ENCODE measurements at regions not wholly inside any gene's neighbourhood (a gene's known extent, or its start where the extent isn't known, plus 50 kb on each side); places are given as distances from the start of the nearest gene placed in this dataset.

DNA sequence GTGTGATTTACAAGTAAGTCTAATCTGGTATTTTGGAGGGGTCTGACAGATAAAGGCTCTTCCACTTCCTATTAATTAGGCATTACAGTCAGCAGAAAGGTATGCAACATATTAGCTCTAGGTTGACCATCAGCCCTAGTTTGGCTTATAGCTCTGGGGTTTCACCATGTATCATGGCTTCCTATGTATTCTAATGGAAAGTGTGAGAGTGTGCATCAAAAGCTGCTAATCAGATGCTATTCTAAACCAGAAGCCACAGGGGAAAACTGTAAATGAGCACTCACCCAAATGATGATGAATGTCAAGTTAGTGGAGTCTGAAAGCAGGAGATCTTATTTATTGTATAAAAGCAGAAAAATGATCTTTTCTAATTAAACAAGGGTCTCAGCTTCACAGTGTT is 149.2 kb upstream of the MITF start:
- TF ChIP-seq, protein P1, sequence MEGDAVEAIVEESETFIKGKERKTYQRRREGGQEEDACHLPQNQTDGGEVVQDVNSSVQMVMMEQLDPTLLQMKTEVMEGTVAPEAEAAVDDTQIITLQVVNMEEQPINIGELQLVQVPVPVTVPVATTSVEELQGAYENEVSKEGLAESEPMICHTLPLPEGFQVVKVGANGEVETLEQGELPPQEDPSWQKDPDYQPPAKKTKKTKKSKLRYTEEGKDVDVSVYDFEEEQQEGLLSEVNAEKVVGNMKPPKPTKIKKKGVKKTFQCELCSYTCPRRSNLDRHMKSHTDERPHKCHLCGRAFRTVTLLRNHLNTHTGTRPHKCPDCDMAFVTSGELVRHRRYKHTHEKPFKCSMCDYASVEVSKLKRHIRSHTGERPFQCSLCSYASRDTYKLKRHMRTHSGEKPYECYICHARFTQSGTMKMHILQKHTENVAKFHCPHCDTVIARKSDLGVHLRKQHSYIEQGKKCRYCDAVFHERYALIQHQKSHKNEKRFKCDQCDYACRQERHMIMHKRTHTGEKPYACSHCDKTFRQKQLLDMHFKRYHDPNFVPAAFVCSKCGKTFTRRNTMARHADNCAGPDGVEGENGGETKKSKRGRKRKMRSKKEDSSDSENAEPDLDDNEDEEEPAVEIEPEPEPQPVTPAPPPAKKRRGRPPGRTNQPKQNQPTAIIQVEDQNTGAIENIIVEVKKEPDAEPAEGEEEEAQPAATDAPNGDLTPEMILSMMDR (IDR thresholded peaks at IDR 0.05; ENCODE audit: insufficient read depth, low read depth, low read length, missing control alignments), result no peak
- DNase-seq (ENCODE audit: low read depth), result no peak
- H3K4me3 ChIP-seq (ENCODE audit: low read depth, low read length), result no peak overlapping the region

DNA sequence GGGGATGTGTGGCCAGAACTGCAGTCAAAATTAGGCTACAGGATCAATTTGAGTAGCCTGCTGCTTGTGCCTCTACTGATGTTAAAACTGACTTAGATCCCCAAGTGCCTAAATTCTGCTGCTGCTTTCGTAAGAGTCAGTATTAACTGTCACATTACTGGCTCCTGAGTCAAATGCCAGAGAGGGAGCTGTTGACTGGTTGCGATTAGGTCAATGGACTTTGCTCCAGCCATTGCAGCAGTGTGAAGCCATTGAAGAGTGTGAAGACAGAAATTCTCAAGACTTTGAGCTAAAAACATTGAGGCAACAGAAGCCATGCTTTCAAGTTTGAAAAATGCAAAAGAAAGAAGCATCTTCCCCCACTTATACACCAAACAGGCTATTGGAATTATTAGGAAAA is 151.1 kb upstream of the MITF start:
- TF ChIP-seq, protein P1 (IDR thresholded peaks at IDR 0.05; ENCODE audit: insufficient read depth, low read depth, low read length, missing control alignments), result no peak
- DNase-seq (ENCODE audit: low read depth), result no peak
- no peak overlapping the region for H3K4me3 ChIP-seq (ENCODE audit: low read depth, low read length)

DNA sequence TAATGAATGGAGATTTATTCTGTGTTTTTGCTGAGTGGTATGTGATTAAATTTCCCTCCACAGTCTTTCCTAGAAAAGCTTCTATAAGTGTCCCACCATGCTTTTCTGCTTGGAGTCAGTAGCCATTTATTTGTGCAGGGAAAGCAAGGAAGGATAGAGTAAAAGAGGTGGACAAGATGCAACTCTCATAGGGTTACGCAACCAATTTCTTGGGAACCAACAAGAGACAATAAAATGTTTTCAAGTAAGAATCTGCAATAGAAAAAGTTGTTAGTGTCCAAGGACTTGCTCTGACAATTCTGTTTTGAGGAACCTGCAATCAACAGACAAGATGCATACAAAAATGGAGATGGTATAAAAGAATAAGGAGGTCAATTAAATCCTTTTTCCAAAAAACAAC is 153.8 kb upstream of the MITF start:
- no peak overlapping the region for H3K4me3 ChIP-seq (ENCODE audit: low read depth, low read length)
- no peak for DNase-seq (ENCODE audit: low read depth)
- TF ChIP-seq, protein P1 (IDR thresholded peaks at IDR 0.05; ENCODE audit: insufficient read depth, low read depth, low read length, missing control alignments), result no peak

DNA sequence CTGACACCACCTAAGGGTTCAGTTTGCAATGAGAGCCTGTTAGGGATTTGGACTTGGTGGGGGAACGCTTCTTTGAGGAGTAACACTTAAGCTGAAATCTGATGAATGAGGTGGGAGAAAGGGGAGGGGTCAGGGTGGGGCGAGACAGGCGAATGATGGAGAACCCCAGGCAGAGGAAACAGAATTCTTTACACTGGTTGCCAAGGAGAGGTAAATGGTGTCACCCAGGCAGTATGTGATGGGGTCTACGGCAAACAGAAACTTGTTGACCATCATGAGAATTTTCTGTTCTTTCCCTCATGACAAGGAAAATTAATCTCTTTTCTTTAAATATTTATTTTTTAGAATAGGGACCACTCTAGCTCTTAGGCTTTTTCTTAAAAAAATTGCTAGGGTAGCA is 157.2 kb upstream of the MITF start:
- TF ChIP-seq, protein P1 (IDR thresholded peaks at IDR 0.05; ENCODE audit: insufficient read depth, low read depth, low read length, missing control alignments), result no peak
- no peak for DNase-seq (ENCODE audit: low read depth)
- no peak overlapping the region for H3K4me3 ChIP-seq (ENCODE audit: low read depth, low read length)

DNA sequence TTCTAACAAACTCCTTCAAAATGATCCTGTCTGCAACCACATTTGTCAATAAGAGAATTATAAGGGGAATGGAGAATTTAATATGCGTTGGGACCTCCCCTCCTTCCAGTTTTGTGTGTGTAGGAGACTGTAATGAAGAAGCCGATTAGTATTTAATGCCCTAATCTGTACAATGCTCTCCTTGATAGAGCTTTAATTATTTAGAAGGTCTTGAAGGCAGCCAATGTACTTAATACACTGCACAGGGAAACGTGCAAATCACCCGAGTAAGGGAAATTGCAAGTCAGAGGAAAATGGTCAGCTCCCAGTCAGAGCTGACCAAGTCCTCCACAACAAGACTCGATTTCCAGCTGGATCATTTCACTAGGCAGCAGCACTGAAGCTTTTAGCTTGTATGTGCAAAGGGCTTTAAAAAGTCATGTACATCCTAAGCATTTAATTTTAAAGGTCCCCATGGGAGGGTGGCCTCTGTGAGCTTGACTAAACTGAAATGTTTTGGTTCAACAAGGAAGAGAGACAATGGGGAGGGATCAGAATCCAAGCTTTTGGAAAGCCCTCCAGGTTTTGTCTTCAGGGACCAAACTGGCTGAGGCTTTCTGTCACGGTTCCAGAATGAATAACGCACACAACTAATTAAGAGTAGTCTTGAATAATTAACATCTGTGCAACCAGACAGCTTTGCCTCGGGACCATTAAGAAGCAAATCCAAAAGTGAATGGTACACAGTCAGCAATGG is 159.8 kb upstream of the MITF start:
- DNase-seq (ENCODE audit: low read depth), result no peak
- TF ChIP-seq, protein P1 (IDR thresholded peaks at IDR 0.05; ENCODE audit: insufficient read depth, low read depth, low read length, missing control alignments), result no peak

DNA sequence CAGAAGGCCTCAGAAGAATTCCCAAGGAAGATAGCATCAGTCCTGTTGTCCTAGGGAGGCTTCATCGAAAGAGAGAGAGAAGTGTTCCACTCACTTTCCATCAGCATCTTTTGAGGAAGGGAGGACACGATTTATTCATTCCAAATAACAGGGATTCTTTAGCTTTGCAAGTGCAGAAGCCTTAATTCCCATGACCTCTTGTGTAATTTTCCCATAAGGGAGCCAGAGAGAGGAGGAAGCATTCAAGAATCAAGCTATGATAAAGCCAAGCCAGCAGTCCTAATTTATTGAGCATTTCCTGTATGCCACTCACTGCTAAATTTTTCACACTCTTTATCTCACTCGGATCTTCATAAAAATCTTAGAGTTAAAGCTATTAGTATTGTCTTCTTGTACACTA is 169.7 kb upstream of the MITF start:
- no peak overlapping the region for H3K4me3 ChIP-seq (ENCODE audit: low read depth, low read length)
- TF ChIP-seq, protein P1 (IDR thresholded peaks at IDR 0.05; ENCODE audit: insufficient read depth, low read depth, low read length, missing control alignments), result no peak
- no peak for DNase-seq (ENCODE audit: low read depth)

More for the DNA sequence above, 159.8 kb upstream of the MITF start:
- H3K4me3 ChIP-seq (ENCODE audit: low read depth, low read length), result no peak overlapping the region

DNA sequence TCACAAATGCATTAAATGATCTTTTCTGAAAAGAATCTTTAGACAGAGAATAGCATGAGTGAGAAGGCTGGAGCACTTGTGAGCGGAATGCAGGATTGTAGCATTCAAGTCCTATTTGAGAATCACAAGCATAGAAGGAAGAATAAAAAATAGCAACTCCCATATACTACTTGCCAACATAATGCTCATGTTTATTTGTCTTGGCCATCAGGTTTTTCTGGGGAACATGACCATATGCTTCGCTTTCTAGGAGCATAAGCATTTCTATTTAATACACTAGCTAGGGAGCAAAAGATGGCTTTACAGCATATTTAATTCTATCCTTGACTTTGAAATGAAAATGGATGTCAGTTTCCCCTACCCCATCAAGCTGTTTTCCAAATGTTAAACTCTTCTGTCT is 170.3 kb upstream of the MITF start:
- TF ChIP-seq, protein P1 (IDR thresholded peaks at IDR 0.05; ENCODE audit: insufficient read depth, low read depth, low read length, missing control alignments), result no peak
- no peak overlapping the region for H3K4me3 ChIP-seq (ENCODE audit: low read depth, low read length)

More for the DNA sequence above, 170.3 kb upstream of the MITF start:
- DNase-seq (ENCODE audit: low read depth), result no peak
